HG03565 (cell line): ENCODE measurements at regions not wholly inside any gene's neighbourhood (a gene's known extent, or its start where the extent isn't known, plus 50 kb on each side); places are given as distances from the start of the nearest gene placed in this dataset.
"Not testable (repeated sequence)": the region's sequence is repeated elsewhere in the genome, so short reads cannot be mapped to it uniquely, and the experiment has no call there.

Experiments used
- ATAC-seq: cut with Tn5 transposase; IDR thresholded peaks from one replicate; pipeline ENCODE4 v1.9.1; 2021; ENCODE audit warnings: mild to moderate bottlenecking, moderate library complexity; ENCODE audit not compliant: unreplicated experiment

GRCh38 chr20:40889266-40889665 lies 139.4 kb upstream of the TOP1 start:
- not testable (repeated sequence) for ATAC-seq

- no peak for ATAC-seq
Measured at GRCh38 chr20:40890181-40890580, 138.4 kb upstream of the TOP1 start.

GRCh38 chr20:40890635-40891034 lies 138.0 kb upstream of the TOP1 start:
- no peak for ATAC-seq

GRCh38 chr20:40891351-40891750 lies 137.3 kb upstream of the TOP1 start:
- no peak for ATAC-seq

GRCh38 chr20:40892642-40893041 lies 136.0 kb upstream of the TOP1 start:
- ATAC-seq, result no peak

- no peak for ATAC-seq
Measured at GRCh38 chr20:40893610-40894236, 134.9 kb upstream of the TOP1 start.

- no peak for ATAC-seq
Measured at GRCh38 chr20:40894237-40894630, 134.4 kb upstream of the TOP1 start.

GRCh38 chr20:40895182-40895581 lies 133.4 kb upstream of the TOP1 start:
- no peak for ATAC-seq

- ATAC-seq, result no peak
Measured at GRCh38 chr20:40896814-40897700, 131.6 kb upstream of the TOP1 start.

GRCh38 chr20:40899344-40899743 lies 129.3 kb upstream of the TOP1 start:
- no peak for ATAC-seq

- ATAC-seq, result no peak
Measured at GRCh38 chr20:40900666-40901215, 127.9 kb upstream of the TOP1 start.

GRCh38 chr20:40902661-40903060 lies 126.0 kb upstream of the TOP1 start:
- no peak for ATAC-seq

GRCh38 chr20:40908309-40908708 lies 120.3 kb upstream of the TOP1 start:
- ATAC-seq, result no peak

- not testable (repeated sequence) for ATAC-seq
Measured at GRCh38 chr20:40909489-40909888, 119.1 kb upstream of the TOP1 start.

- not testable (repeated sequence) for ATAC-seq
Measured at GRCh38 chr20:40910436-40910835, 118.2 kb upstream of the TOP1 start.

GRCh38 chr20:40911152-40911551 lies 117.5 kb upstream of the TOP1 start:
- not testable (repeated sequence) for ATAC-seq

- no peak for ATAC-seq
Measured at GRCh38 chr20:40913224-40914185, 115.1 kb upstream of the TOP1 start.

GRCh38 chr20:40915756-40916155 lies 112.9 kb upstream of the TOP1 start:
- ATAC-seq, result no peak

GRCh38 chr20:40916276-40916675 lies 112.3 kb upstream of the TOP1 start:
- no peak for ATAC-seq

GRCh38 chr20:40920291-40920690 lies 108.3 kb upstream of the TOP1 start:
- ATAC-seq, result no peak

- ATAC-seq, result no peak
Measured at GRCh38 chr20:40922865-40923264, 105.8 kb upstream of the TOP1 start.
